ENCODE measurements at regions not wholly inside any gene's neighbourhood (a gene's known extent, or its start where the extent isn't known, plus 50 kb on each side); places are given as distances from the start of the nearest gene placed in this dataset.

DNA sequence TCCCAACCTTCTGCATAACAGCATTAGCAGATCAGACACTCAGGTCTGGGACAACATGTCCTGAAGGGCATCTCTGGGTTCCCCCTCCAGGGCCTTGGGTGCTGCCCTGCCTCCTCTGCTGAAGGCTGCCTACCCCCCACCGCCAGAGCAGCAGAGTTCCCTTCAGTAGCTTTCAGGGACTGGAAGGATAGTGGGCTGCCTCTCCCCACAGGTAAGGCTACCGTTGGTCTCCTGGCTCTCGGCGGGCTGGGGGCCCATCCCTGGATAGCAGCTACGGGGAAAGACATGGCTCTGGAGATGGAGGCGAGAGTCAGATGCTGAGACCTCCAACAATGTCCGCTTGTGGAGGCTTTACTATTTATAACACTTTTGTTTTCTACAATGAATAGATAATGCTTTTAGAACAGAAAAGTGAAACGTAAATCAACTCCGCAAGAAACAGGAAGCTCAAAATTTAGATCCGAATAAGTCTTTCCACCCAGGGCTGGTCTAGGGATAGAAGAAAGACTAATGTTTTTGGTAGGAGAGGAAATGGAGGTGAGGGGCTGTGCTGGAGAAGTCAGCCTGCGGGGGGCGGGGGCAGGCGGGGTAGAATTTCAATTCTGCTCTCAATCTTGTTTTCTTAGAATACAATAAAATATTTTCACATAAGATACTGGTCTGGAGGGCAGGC is 58.4 kb downstream of the ARL4C start:
- DNase-seq: no peak

DNA sequence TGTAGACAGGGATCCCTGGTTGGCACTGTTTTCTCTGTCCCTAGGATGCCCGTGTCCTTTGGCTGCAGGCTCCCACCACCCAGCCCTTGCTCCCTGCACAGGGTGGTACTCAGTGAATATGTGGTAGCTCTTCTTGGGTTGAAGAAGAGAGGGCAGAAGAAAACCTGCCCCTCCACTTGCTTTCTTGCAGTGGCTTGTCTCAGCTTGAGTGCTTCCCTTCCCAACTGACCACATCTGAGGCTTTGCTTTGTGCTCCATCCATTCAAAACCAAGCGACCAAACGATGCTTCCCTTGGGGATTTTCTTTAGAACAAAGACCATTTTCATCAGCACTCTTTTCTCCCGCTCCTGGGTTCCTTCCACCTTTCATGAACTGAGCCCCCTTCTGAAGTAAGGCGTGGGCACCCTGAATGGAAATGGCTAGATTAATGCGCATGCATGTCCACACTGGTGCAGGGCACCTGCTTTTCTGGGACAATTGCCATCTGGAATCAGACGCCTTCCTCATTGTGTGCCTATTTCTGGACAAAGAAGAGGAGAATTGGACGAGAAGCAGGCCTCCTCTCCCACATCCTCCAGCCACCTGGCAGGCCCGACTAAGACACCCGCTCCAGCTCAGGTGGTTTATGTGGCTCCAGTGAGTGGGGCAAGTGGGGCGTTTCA is 59.1 kb downstream of the ARL4C start:
- peak; percentile 51 for DNase-seq

DNA sequence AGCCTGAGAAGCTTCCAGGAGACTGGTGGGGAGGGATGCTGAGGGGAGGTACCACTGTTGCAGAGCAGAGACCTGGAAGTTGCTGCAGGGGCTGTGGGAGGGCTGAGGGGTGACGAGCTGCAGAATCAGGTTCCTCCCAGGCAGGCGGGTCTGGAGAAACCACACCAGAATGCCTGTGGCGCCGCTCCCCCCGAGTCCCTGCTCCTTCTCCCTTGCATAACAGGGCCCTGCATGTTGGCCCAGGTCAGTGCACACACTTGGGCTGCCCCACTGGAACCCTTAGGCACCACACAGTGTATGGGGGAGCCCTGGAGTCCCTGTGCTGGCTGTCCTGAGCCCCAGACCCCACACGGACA is 60.4 kb downstream of the ARL4C start:
- DNase-seq: no peak

DNA sequence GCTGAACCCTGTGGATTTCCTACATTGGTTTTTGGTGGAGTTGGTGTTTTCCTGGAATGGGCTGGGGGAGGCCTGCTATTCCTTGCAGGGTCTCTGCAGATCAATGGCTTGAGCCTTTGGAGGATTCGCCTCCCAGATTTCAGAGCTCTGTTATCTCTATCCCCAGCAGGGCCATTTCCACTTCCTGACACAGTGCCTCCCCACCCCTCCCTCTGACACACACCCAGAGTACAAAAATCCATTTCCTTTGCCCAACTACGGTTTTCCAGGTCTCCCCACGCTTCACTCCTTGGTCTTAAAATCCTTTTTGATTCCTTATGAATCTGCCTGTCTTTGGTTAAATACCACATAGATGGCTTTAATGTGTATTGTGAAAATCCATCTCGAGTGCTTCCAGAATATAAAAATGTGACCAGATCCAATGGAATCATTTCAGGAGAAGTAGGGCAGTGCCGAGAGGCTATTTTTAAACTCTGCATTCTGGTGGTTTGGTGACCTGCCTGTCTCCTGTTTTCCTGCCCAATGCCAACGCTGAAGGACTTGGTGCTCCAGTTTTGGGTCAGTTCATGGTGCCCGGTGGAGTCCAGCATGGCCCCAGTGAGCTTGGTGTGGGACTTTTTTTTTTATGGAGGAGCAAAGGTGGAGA is 60.9 kb downstream of the ARL4C start:
- DNase-seq: no peak

DNA sequence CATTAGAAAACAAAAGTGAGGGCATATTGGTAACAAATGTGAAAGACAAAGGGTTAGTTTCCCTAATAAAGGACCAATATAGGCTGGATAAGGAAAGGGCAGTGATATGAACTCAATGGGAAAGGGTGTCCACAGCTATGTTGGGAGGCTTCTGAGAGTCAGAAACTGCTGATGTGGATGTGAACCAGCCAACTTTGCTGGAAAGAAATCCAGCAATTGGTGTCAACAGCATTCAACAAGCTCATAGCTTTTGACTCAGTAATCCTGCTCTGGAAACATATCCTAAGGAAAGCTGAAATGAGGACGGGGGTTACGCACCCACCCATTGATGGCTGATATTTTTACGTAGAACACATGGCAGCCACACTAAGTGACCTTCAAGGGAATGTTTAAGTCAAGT is 63.7 kb downstream of the ARL4C start:
- no peak for DNase-seq

DNA sequence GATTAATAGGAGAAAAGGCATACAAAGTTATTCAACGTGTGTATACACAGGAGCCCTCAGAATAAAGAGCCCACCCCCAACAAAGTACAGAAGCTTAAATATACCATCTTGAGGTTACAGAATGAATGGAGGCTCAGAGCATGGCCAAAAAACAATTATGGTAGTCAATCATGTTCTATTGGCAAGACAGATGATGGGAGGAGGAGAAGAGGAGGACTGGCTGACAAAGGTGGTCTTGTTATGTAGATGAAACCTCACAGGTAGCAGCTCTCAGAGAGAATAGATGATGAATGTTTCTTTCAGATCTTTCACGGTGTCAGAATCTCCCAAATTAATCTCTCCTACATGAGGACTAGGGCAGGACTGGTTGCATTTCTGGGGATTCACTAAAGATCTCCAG is 66.0 kb downstream of the ARL4C start:
- DNase-seq: no peak

DNA sequence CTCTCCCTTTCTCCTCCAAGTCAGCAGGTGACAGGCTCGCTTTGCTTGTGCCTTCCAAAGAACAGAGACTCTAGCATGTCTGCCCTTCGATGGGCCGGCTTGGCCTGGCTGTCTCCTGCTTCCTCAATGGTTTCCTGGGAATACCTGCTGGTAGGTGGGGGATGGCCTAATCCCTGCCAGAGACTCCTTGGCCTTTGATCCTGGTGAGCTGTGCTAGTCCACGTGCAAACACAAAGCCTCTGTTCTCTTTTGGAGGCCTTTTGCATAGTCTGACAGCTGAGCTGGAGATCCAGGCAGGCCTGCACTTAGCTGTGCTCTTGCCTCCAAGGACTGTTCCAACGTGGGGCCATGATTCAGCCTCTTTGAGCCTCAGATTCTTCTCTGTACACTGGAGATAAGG is 67.6 kb downstream of the ARL4C start:
- DNase-seq: no peak

DNA sequence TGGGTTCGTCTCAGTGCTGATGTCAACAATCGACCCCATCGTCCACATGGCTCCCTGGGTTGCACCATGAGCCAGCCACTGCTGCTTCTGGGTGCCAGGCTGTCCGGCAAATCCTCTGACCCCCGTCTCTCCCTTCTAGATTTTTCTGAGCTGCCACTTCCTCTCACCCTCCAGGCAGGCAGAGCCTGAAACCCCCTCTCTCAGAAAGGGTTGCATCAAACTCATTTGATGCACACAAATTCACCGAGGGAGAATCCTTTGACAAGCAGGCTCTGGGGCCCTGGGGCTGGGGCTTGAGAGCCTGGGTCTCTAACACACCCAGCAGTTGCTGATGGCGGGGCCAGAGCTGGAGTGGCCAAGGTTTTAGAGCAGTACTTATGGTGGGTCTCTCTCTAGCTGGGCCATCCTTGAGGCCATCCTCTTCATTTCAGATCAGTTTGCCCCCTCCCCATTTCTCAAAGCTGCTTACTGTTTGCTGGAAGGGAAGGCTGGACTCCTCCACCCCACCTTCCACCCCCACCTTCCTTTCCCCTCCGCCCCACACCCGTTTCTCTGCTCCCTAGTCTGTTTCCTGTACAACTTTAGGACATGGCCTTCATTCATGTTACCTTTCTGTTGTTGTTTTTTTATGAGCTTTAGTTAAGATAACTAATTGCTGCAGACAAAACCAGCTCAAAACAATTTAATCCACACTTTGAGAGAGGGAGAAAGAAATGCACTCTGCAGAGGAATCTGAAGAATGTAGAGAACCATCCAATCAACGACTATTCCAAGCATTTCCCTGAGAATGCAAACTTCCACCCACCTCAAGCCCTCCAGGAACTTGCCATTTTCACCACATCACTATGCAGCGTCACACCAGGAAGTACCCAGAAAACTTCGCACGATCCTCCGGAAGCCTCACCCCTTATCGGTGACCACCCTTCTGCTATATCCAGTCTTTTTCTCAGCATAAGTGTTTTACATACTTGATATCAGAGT is 69.5 kb downstream of the ARL4C start:
- DNase-seq: no peak

DNA sequence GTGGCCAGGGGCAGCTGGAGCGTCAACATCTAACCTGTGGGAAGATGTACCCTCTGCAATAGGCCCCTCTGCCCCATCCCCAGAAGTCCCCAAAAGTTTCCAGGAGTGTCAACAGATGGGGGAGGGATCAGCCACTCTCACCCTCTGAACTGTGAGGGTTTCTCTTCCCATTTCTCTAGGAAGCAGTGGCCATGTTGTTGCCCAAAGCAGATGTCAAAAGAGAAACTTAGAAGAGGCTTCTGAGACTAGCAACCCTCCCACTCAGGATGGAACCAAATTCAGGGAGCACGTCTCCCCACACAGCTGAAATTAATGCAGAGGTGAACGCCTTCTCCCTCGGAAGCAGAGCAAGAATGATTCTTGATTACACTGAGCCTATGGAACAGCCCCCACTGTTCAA is 70.3 kb downstream of the ARL4C start:
- no peak for DNase-seq

DNA sequence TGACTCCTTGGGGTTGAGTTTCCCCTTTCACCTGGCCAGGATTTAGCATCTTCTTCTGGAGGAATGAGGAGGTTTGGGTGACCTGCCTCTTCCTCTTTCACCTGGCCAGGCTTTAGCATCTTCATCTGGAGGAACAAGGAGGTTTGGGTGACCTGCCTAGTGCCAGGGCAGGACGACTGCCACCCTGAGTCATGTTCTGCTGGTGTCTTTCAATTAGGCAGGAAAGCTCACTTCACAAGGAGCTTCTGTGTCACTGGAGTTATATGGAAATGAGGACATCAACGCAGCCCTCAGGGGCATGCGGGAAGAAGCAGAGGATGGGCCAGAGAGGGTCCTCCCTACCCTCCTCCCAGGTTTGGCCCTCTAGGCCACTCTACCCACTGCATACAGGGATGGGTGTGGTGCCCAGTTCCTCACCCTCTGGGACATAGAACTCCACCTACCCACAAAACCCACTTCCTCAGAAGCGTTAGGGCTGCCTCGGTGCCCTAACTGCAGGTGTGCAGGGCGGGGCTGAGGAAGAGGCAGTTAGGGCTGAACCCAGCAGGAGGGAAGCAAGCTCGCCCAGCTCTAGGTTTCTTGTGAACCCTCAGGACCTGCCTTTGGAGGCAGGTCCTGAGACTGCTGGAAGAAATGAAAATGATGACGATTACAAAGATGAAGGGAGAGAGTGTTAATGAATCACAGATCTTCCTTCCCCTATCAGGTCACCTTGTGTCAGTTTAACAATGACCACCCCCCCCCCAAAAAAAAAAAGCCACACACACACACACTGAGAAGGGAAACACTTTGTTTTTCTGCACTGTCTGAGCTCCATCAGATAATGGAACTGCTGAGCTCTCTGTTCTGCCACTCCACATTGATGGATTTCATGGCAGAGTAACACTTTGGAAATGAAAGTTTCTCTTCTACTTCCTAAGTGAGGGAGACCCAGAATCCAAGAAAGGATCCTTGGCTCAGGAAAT is 71.0 kb downstream of the ARL4C start:
- no peak for DNase-seq

DNA sequence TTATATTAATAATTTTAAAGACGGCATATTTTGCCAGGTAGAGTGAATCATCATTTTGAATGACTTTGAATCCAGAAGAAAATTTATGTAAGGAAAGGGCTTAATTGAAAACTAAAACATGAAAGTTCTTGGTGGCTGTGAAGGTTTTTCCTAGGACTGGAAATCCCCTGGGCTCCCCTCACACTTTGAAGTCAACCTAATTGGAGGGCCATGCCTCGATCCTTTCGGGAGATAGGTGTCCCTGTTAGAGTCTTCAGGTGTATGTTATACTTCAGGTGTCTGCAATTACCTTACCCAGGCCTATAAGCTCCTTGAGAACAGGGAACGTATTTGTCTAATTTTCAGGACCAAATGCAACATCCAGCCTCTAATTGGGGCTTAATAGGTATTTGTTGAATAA is 73.0 kb downstream of the ARL4C start:
- no peak for DNase-seq

DNA sequence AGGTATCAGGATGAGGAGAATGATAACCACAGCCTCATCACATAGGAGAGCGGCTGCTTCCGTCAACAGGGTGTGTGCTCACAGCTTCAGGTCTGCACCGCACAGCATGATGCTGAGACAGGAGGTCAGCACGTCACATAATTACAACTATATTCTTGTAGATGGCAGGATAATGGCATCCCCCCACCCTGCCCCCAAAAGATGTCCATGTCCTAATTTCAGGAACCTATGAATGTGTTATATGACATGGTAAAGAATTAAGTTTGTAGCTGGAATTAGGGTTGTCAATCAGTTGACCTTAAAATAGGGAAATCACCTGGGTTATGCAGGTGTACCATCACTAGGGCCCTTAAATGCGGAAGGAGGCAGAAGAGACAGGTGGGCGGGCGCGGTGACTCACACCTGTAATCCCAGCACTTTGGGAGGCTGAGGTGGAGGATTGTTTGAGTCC is 73.9 kb downstream of the ARL4C start:
- DNase-seq: no peak

DNA sequence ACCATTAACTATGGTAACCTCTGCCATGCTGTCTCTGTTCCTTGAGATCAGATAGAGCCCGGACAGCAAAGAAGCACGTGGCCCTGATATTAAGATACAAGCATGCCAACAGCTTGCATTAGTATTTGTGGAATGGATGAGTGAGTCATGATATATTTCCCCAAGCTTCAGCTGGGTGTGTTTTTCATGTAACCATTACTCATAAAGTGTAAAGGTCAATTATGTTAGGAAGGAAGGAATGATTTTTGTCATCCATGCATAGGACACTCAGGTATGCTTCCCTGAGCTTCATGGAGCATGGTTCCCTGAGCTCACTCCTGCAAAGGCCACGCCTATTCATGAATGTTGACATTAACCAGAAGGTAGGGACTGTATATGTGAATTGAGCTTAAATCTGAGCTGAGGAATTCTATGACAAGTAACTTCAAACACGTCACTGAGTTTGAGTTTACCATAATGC is 74.6 kb downstream of the ARL4C start:
- DNase-seq: no peak

DNA sequence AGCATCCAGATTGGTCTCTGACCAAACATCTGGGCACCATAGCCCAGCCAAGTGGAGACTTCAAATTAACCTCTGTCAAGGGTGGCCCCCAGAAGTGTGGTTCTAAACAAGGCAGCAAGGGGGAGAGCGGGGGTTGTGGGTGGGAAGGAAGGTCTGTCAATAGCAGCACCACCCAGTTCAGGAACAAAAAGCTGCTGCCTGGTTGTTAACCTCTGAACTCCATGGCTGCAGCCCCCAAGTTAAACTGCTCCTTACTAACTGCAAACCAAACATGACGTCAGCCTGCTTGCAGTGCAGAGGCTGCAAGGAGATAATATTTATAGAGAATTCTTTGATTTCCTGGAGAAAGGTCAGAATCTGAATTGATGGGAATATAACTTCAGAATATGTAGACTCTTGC is 76.5 kb downstream of the ARL4C start:
- no peak for DNase-seq

DNA sequence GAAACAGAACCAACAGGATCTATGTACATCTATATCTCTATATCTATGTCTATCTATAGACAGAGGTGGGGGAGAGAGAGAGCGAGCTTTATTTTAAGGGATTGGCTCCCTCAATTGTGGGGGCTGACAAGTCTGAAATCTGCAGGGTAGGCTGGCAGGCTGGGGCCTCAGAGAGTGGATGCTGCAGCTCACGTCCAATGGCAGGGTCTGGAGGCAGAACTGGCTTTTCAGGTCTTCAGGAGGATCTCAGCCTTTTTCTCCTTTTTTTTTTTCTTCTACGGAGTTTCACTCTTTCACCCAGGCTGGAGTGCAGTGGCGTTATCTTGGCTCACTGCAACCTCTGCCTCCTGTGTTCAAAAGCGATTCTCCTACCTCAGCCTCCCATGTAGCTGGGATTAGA is 77.2 kb downstream of the ARL4C start:
- DNase-seq: no peak

DNA sequence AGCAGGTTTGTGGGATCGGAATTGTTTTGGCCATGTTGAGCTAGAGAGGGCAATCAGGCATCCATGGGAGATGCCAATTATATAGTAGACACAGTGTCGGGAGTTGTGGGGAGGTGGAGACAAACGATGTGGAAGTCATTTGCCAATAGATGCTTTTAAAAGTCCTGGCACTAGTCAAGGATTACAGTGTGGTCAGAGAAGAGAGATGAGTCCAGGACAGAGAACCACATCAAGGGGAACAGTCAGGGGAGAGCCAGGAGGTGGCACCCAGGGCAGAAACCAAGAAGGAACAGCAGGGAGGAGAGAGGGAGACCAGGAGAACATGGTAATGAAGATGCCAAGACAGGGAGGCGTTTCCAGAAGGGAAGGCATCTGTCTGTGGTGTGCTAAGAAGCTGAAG is 81.2 kb downstream of the ARL4C start:
- DNase-seq: no peak

DNA sequence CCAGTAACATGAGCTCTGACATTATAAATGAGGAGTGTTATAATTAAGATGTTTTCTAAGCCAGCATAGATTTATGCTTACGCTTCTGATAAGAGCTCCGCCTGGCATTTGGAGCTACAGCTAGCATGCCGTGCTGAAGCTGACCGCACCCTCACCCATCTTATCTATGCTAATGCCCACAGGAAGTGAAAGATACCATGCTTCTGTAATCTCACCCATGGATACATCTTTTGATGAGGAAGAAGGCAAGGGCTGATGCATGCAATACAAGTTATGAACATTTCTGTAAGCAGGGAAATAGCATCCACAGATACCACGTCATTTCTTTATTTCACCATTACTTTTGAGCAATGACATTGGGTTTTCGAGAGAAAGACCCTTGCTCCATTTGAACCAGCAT is 82.3 kb downstream of the ARL4C start:
- DNase-seq: no peak

DNA sequence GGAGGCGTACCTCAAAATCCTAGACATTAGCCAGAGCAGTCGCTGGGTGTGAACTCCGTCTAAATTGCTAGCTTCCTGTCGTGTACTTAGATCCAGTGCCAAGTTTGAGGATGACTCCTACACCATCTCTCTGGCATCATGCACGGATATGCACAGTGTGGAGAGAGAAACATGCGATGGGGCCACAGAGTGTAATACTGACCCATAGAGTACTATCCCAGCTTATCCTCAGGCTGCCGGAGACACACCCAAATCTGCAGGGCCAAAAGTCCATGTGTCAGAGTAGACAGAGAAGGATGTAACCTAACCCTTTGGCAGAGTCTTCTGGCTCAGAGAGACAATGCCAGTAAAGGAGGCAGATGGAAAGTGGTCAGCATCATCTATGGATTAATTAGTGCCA is 84.2 kb downstream of the ARL4C start:
- DNase-seq: no peak

DNA sequence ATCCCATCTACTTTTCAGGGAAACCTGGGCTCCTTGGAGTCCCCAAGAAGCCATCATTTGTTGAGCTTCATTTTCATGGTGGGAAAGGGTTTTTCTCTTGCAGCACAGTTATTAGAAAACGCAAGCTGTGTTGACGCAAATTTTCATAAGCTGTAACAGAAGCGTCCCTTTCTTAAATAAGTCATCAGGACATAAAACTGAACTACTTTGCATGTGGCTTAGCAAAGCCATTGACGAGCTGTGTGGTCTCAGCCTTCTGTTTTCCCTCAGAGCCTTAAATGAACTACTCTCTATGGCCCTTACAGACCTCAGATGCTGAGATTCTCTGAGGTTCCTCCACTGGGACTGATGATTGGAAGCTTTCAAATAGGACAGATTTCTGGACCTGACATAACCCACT is 85.1 kb downstream of the ARL4C start:
- DNase-seq: no peak

DNA sequence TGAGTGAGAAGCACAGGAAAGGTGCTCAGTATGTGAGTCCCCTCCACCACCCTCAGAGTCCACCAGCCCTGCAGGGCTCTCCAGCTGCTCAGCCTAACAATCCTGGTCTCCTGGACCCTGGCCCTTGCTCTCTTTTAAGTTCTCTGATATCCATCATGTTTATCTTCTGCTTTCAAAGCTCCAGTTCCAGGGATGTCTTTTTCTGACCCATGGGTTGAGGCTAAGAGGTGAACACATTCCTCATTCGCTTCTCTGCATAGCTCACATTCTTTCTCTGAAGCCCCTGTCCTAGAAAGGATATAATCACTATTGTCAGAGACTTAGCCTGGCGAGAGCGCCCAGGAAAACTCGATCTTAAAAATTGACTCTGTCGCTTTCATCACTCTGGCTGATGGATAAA is 86.4 kb downstream of the ARL4C start:
- DNase-seq: no peak

DNA sequence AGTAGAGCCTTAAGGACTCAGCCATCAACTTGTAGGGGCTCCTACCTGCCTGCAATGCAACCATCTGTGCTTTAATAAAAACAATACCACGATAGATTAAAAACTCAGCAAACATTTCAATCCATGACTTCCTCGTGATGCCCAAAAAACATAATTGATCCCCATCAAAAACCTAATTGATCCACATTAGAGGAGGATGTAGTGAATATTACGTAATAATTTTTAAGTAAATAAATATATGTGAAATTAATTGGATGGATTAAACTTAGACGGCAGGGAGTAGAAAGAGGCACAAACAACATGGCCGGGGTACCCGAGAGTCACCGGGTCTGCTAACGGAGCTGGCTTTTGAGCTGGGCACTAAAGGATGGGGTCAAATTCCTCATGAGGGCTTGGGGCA is 87.3 kb downstream of the ARL4C start:
- DNase-seq: no peak

DNA sequence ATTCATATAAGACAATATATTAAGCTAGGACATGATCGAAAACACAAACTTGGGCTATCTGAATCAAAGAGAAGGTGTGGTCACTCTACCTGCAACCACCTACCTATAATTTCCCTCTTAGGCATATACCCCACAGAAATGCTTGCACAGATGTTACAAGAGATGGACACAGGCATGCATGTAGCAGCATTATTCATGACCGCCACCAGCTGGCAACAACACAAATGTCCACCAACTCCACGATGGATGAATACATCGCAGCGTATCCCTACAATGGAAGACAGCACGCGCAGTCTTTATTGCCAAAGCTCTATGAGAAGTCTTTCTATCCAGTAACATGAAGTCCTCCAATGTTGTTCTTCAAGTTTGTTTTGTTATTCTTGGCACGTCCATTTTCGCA is 90.8 kb downstream of the ARL4C start:
- no peak for DNase-seq

Data from midbrain (tissue), 1 donor.